OCI-LY7 (cell line): ENCODE measurements at regions not wholly inside any gene's neighbourhood (a gene's known extent, or its start where the extent isn't known, plus 50 kb on each side); places are given as distances from the start of the nearest gene placed in this dataset.

Source experiments
- BruUV-seq: library from RNA; stranded (reverse); fragments of 400-500 nt; replicated peaks from 2 replicates; lab custom pipeline; 2021; lab: Mats Ljungman, UMichigan
- CTCF ChIA-PET: fragments of 300-600 bp; sonication (Branson Sonifier 250); formaldehyde crosslinking; loops from one replicate; lab custom pipeline; 2022; ENCODE audit warnings: antibody characterized with exemption; ENCODE audit not compliant: unreplicated experiment; lab: Charles Lee
- POLR2A ChIA-PET: fragments of 300-600 bp; sonication (Branson Sonifier 250); formaldehyde crosslinking; loops from one replicate; lab custom pipeline; 2022; ENCODE audit warnings: antibody characterized with exemption; lab: Charles Lee
- DNase-seq: peaks from one replicate; pipeline ENCODE4 v3.0.0-alpha.2; 2015; ENCODE audit warnings: low spot score
- H2AFZ ChIP-seq: fragments of 200-600 bp; sonication (generic), shearing (Covaris generic); 2 replicates; pipeline ENCODE4 v1.6.1; 2014; ENCODE audit warnings: mild to moderate bottlenecking, antibody characterized with exemption, low read length, moderate library complexity
- H3K27ac ChIP-seq: fragments of 200-600 bp; sonication (generic); 2 replicates; pipeline ENCODE4 v1.5.1; 2014; ENCODE audit warnings: mixed run types, low read depth, mild to moderate bottlenecking, moderate library complexity, low read length, inconsistent platforms; ENCODE audit not compliant: poor library complexity, severe bottlenecking
- H3K36me3 ChIP-seq: fragments of 200-600 bp; sonication (generic); 2 replicates; pipeline ENCODE4 v1.6.1; 2014; ENCODE audit warnings: mild to moderate bottlenecking, antibody characterized with exemption, low read length, moderate library complexity, mixed read lengths; ENCODE audit not compliant: insufficient read depth
- H3K4me1 ChIP-seq: fragments of 200-600 bp; sonication (generic); 2 replicates; pipeline ENCODE4 v1.5.1; 2014; ENCODE audit warnings: mild to moderate bottlenecking, low read length; ENCODE audit not compliant: insufficient read depth, poor library complexity, severe bottlenecking
- H3K4me2 ChIP-seq: fragments of 200-600 bp; sonication (generic); 2 replicates; pipeline ENCODE4 v1.6.1; 2014; ENCODE audit warnings: mild to moderate bottlenecking, low read length
- H3K4me3 ChIP-seq: fragments of 200-600 bp; sonication (generic); 2 replicates; pipeline ENCODE4 v1.5.1; 2014; ENCODE audit warnings: mild to moderate bottlenecking, low read depth, low read length; ENCODE audit not compliant: poor library complexity, severe bottlenecking
- H3K79me2 ChIP-seq: fragments of 200-600 bp; sonication (generic); 2 replicates; pipeline ENCODE4 v1.6.1; 2016; ENCODE audit warnings: low read depth, mild to moderate bottlenecking, low read length, moderate library complexity, mixed read lengths; ENCODE audit not compliant: insufficient read depth
- H3K9me2 ChIP-seq: fragments of 200-600 bp; sonication (generic); 2 replicates; pipeline ENCODE4 v1.6.1; 2016; ENCODE audit warnings: mild to moderate bottlenecking, low read length, mixed read lengths; ENCODE audit not compliant: insufficient read depth
- H3K9me3 ChIP-seq: fragments of 200-600 bp; sonication (generic); 2 replicates; pipeline ENCODE4 v1.6.1; 2014; ENCODE audit warnings: mild to moderate bottlenecking, mixed run types, low read length, mixed read lengths
- H4K20me1 ChIP-seq: fragments of 200-600 bp; sonication (generic); 2 replicates; pipeline ENCODE4 v1.6.1; 2014; ENCODE audit warnings: mild to moderate bottlenecking, antibody characterized with exemption, low read length, moderate library complexity, mixed read lengths; ENCODE audit not compliant: insufficient read depth
- CTCF ChIP-seq: fragments of 200-600 bp; sonication (generic); conservative IDR thresholded peaks from 2 replicates; pipeline ENCODE4 v1.5.1; 2014; ENCODE audit warnings: mild to moderate bottlenecking, antibody characterized with exemption, low read length, moderate library complexity, mixed read lengths
- EZH2phosphoT487 ChIP-seq: fragments of 200-600 bp; sonication (generic); IDR thresholded peaks from 2 replicates; pipeline ENCODE4 v1.6.1; 2018; ENCODE audit warnings: low read depth, borderline replicate concordance, mild to moderate bottlenecking, mixed run types, antibody characterized with exemption, low read length, moderate library complexity, mixed read lengths
- intact Hi-C: fragments of 100-400 bp; cut with micrococcal nuclease; formaldehyde crosslinking; loops from one replicate; pipeline ENCODE4 v1.10.0; 2022; ENCODE audit not compliant: unreplicated experiment

GRCh38 chrX:22325096-22325495, 52.4 kb downstream of the CBLL2 start:
- Histone ChIP-seq H3K27ac (no peak overlapping the region), H2AFZ (no peak overlapping the region), H3K79me2 (no peaks in the 10 kb centered on the region), H3K4me3 (no peak overlapping the region), H3K4me1 (no peaks in the 10 kb centered on the region), H3K9me3 (no peaks in the 10 kb centered on the region), H3K4me2 (no peak overlapping the region), H4K20me1 (no peaks in the 10 kb centered on the region), H3K36me3 (no peaks in the 10 kb centered on the region), H3K9me2 (no peaks in the 10 kb centered on the region)
- intact Hi-C loops, result no loop called here
- ChIA-PET CTCF (no interaction called here), POLR2A (no interaction called here)
- no TSS peak for BruUV-seq
- TF ChIP-seq CTCF, result no peak
- no peak for TF ChIP-seq EZH2phosphoT487
- no peak for DNase-seq

GRCh38 chrX:22329783-22330182, 57.1 kb downstream of the CBLL2 start:
- Histone ChIP-seq H3K79me2 (no peaks in the 10 kb centered on the region), H3K4me2 (no peak overlapping the region), H3K4me1 (no peaks in the 10 kb centered on the region), H3K9me3 (no peaks in the 10 kb centered on the region), H3K4me3 (no peak overlapping the region), H2AFZ (no peak overlapping the region), H3K36me3 (no peaks in the 10 kb centered on the region), H3K9me2 (no peaks in the 10 kb centered on the region), H4K20me1 (no peaks in the 10 kb centered on the region), H3K27ac (no peak overlapping the region)
- ChIA-PET POLR2A (interaction anchor here (0.7 kb wide), 1 partner anchor 21 kb away, joined by 8 read pairs; no protein-coding TSS in a partner anchor), CTCF (no interaction called here)
- intact Hi-C loops, result no loop called here
- TF ChIP-seq EZH2phosphoT487, result no peak
- no peak for TF ChIP-seq CTCF
- no peak for DNase-seq
- no TSS peak for BruUV-seq

GRCh38 chrX:22338740-22339139, 66.0 kb downstream of the CBLL2 start:
- no peak for TF ChIP-seq EZH2phosphoT487
- TF ChIP-seq CTCF, result no peak
- H3K9me3 ChIP-seq, result no peaks in the 10 kb centered on the region
- no peaks in the 10 kb centered on the region for H3K79me2 ChIP-seq
- no TSS peak for BruUV-seq
- H2AFZ ChIP-seq, result no peak overlapping the region
- no peaks in the 10 kb centered on the region for H3K4me1 ChIP-seq
- no peak overlapping the region for H3K4me2 ChIP-seq
- ChIA-PET POLR2A (no interaction called here), CTCF (no interaction called here)
- no peak overlapping the region for H3K4me3 ChIP-seq
- DNase-seq, result no peak
- no peak overlapping the region for H3K27ac ChIP-seq
- H4K20me1 ChIP-seq, result no peaks in the 10 kb centered on the region
- no peaks in the 10 kb centered on the region for H3K36me3 ChIP-seq
- intact Hi-C loops, result no loop called here
- H3K9me2 ChIP-seq, result no peaks in the 10 kb centered on the region
